ENCODE measurements at regions not wholly inside any gene's neighbourhood (a gene's known extent, or its start where the extent isn't known, plus 50 kb on each side); places are given as distances from the start of the nearest gene placed in this dataset.

GRCh38 chr3:51588724-51589123, 50.2 kb downstream of the RAD54L2 start:
- H3K9me3 ChIP-seq (ENCODE audit: control insufficient read depth, low read depth, low read length), result no peaks in the 10 kb centered on the region
- H4K91ac ChIP-seq (ENCODE audit: insufficient read length, low read depth, low read length), result no peak overlapping the region
- H2BK12ac ChIP-seq (ENCODE audit: insufficient read length, low read depth, low read length), result no peak overlapping the region
- H3K4ac ChIP-seq (ENCODE audit: low read depth, low read length), result no peak overlapping the region
- Mint-ChIP-seq H3K36me3 (ENCODE audit: insufficient read depth in 1 of 3, low read depth in 3 of 3) (peaks cover 9 to 37% (median 21%) of the 10 kb centered on the region in 3 experiments; a peak in 6 of 7 replicates), H3K4me1 (peaks cover 0 to 7% of the 10 kb centered on the region in 2 experiments; a peak in 2 of 4 replicates), H3K27ac (peak overlapping the region in 1 of 3 experiments; percentile 8; a peak in 3 of 7 replicates), H3K27me3 (ENCODE audit: low read depth) (no peaks in the 10 kb centered on the region), H3K4me3 (no peak overlapping the region), H3K9me3 (no peaks in the 10 kb centered on the region)
- no peak overlapping the region for H4K8ac ChIP-seq (replicated peaks; ENCODE audit: insufficient read length, low read depth, low read length)
- no peak overlapping the region for H3K27ac ChIP-seq (ENCODE audit: insufficient read length, low read depth, low read length)
- H3K4me1 ChIP-seq (ENCODE audit: insufficient read depth, low read length), result no peaks in the 10 kb centered on the region; the same call in 1 of the 2 replicates
- H3K14ac ChIP-seq (ENCODE audit: insufficient read depth, low read length), result no peak overlapping the region
- no peak overlapping the region for H3T11ph ChIP-seq (ENCODE audit: low read length)
- no peak overlapping the region for H3K9ac ChIP-seq (ENCODE audit: extremely low read depth, insufficient read length, low read length)
- no peak overlapping the region for H3K4me2 ChIP-seq (ENCODE audit: insufficient read depth, insufficient read length, low read length)
- H2BK15ac ChIP-seq (ENCODE audit: low read depth, low read length), result no peak overlapping the region
- no peak overlapping the region for H2AK5ac ChIP-seq (ENCODE audit: insufficient read length, low read length)
- no peak overlapping the region for H3K56ac ChIP-seq (ENCODE audit: insufficient read length, low read depth, low read length)
- no peak overlapping the region for H3K23ac ChIP-seq (ENCODE audit: insufficient read length, low read depth, low read length)
- no peak overlapping the region for H3K18ac ChIP-seq (ENCODE audit: insufficient read length, low read depth, low read length)
- H4K20me1 ChIP-seq (ENCODE audit: control insufficient read depth, insufficient read depth, insufficient read length), result no peaks in the 10 kb centered on the region
- TF ChIP-seq, protein P1, sequence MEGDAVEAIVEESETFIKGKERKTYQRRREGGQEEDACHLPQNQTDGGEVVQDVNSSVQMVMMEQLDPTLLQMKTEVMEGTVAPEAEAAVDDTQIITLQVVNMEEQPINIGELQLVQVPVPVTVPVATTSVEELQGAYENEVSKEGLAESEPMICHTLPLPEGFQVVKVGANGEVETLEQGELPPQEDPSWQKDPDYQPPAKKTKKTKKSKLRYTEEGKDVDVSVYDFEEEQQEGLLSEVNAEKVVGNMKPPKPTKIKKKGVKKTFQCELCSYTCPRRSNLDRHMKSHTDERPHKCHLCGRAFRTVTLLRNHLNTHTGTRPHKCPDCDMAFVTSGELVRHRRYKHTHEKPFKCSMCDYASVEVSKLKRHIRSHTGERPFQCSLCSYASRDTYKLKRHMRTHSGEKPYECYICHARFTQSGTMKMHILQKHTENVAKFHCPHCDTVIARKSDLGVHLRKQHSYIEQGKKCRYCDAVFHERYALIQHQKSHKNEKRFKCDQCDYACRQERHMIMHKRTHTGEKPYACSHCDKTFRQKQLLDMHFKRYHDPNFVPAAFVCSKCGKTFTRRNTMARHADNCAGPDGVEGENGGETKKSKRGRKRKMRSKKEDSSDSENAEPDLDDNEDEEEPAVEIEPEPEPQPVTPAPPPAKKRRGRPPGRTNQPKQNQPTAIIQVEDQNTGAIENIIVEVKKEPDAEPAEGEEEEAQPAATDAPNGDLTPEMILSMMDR (conservative IDR thresholded peaks at IDR 0.05), result no peak
- no peak for DNase-seq
- H3K27me3 ChIP-seq (ENCODE audit: insufficient read depth, low read length), result no peaks in the 10 kb centered on the region
- H4K5ac ChIP-seq (ENCODE audit: insufficient read length, low read depth, low read length), result no peak overlapping the region
- no peaks in the 10 kb centered on the region; the same call in 1 of the 2 replicates for H3K79me2 ChIP-seq (ENCODE audit: insufficient read depth, low read length)
- WGBS (ENCODE audit: extremely low coverage, insufficient read length, low lambda C conversion rate), result no CpG with 5 or more reads among the region's 4 CpGs
- no peak overlapping the region for H2BK5ac ChIP-seq (ENCODE audit: insufficient read length, low read length)
- no peaks in the 10 kb centered on the region for H3K79me1 ChIP-seq (ENCODE audit: insufficient read depth, low read depth, low read length, poor library complexity, severe bottlenecking)
- H2AFZ ChIP-seq (ENCODE audit: low read length), result no peak overlapping the region
- no peaks in the 10 kb centered on the region for H3K23me2 ChIP-seq (ENCODE audit: insufficient read length, low read depth, low read length, poor library complexity, severe bottlenecking)
- H2BK20ac ChIP-seq (ENCODE audit: low read depth, low read length, poor library complexity, severe bottlenecking), result no peak overlapping the region
- no peak overlapping the region for H2BK120ac ChIP-seq (ENCODE audit: low read depth, low read length, poor library complexity, severe bottlenecking)

Data from H9 (cell line).